ENCODE measurements at regions not wholly inside any gene's neighbourhood (a gene's known extent, or its start where the extent isn't known, plus 50 kb on each side); places are given as distances from the start of the nearest gene placed in this dataset.

DNA sequence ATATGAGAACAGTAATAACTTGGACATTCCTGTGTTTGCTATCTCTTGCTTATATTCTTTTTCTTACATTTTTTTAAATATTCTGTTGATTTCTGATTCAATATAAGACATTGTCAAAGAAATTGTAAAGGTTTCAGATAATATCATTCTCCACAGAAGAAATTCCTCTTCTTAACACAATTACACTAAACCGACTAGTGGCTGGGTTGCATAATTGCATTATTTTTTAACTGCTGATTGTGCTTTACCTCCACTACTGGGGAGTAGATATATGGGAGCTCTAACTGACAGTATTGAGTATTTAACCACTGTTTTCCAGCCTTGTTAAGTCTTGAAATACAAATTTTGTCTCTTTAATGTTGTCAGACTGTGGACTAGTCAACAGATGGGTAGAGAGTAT, 723.8 kb upstream of the EDIL3 start:
- TF ChIP-seq, protein P1, sequence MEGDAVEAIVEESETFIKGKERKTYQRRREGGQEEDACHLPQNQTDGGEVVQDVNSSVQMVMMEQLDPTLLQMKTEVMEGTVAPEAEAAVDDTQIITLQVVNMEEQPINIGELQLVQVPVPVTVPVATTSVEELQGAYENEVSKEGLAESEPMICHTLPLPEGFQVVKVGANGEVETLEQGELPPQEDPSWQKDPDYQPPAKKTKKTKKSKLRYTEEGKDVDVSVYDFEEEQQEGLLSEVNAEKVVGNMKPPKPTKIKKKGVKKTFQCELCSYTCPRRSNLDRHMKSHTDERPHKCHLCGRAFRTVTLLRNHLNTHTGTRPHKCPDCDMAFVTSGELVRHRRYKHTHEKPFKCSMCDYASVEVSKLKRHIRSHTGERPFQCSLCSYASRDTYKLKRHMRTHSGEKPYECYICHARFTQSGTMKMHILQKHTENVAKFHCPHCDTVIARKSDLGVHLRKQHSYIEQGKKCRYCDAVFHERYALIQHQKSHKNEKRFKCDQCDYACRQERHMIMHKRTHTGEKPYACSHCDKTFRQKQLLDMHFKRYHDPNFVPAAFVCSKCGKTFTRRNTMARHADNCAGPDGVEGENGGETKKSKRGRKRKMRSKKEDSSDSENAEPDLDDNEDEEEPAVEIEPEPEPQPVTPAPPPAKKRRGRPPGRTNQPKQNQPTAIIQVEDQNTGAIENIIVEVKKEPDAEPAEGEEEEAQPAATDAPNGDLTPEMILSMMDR (IDR thresholded peaks at IDR 0.05 in 2 of 3, conservative IDR thresholded peaks at IDR 0.05 in 1 of 3; ENCODE audit: control insufficient read depth in 2 of 3, extremely low read depth in 1 of 3, insufficient read depth in 1 of 3, low read depth in 3 of 3, low read length in 3 of 3) = peak in 1 of 3 experiments; percentile 16; a peak in 1 of 6 replicates
- TF ChIP-seq, protein P2, sequence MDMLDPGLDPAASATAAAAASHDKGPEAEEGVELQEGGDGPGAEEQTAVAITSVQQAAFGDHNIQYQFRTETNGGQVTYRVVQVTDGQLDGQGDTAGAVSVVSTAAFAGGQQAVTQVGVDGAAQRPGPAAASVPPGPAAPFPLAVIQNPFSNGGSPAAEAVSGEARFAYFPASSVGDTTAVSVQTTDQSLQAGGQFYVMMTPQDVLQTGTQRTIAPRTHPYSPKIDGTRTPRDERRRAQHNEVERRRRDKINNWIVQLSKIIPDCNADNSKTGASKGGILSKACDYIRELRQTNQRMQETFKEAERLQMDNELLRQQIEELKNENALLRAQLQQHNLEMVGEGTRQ (IDR thresholded peaks at IDR 0.05; ENCODE audit: borderline replicate concordance, low read depth, low read length) = no peak
- no peak for TF ChIP-seq EGR1 (IDR thresholded peaks at IDR 0.05; ENCODE audit: borderline replicate concordance in 1 of 2, low read depth in 2 of 2, low read length in 2 of 2)
- TF ChIP-seq SMC3 (IDR thresholded peaks at IDR 0.05; ENCODE audit: borderline replicate concordance, low read length) = no peak
